GM19239 (cell line): ENCODE measurements at regions not wholly inside any gene's neighbourhood (a gene's known extent, or its start where the extent isn't known, plus 50 kb on each side); places are given as distances from the start of the nearest gene placed in this dataset.

Experiments
- DNase-seq: peaks from one replicate; pipeline ENCODE4 v3.0.0; 2011; ENCODE audit warnings: low spot score; ENCODE audit not compliant: insufficient read length
- FAIRE-seq: peaks from 2 replicates; lab custom pipeline; 2011; peaks lifted over from hg19 to GRCh38; lab: Jason Lieb, UNC

GRCh38 chr7:20561908-20562307 lies 53.6 kb upstream of the ABCB5 start:
- DNase-seq: no peak
- no peak for FAIRE-seq

GRCh38 chr7:20562461-20562860 lies 53.0 kb upstream of the ABCB5 start:
- FAIRE-seq (no peak), DNase-seq (no peak)
